ENCODE measurements at regions not wholly inside any gene's neighbourhood (a gene's known extent, or its start where the extent isn't known, plus 50 kb on each side); places are given as distances from the start of the nearest gene placed in this dataset.

DNA sequence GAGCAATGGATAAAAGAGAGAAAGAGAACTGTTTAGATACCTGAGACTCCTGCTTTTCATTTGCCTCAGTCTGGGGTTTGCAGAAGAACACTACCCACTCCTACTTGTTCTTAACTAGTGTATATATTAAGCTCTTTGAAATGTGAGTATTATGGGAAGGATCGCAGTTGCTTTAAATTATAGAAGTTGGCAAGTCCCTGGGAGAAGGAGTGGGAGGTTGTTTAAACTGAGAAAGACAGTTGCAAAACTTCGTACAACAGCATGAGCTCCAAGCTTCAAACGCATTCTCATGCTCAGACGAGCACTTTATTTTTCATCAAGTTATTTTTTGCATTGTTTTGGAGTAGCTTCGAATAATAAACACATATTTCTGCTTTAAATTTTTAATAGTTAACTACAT is 88.1 kb upstream of the C1QTNF7 start:
- peak; percentile 86 for DNase-seq (ENCODE audit: low read depth)

DNA sequence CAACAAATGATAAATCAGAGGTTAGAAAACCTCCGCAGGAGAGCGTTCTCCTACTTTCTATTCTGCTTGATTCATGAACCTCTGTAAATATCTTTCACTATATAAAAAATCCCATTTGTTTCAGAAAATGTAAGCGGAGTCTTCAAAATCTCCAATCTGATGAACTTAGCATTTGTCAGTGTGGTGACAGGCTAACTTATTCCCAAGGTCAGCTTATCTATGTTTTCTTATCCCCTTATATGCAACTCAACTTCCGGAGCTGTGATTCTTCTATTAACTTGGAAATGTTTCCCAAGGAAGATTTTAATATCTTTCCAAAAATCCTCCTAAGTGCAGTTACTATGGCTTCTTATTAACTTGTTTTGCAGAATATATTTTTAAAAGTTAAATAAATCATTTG is 87.5 kb upstream of the C1QTNF7 start:
- DNase-seq (ENCODE audit: low read depth) = peak; percentile 58

DNA sequence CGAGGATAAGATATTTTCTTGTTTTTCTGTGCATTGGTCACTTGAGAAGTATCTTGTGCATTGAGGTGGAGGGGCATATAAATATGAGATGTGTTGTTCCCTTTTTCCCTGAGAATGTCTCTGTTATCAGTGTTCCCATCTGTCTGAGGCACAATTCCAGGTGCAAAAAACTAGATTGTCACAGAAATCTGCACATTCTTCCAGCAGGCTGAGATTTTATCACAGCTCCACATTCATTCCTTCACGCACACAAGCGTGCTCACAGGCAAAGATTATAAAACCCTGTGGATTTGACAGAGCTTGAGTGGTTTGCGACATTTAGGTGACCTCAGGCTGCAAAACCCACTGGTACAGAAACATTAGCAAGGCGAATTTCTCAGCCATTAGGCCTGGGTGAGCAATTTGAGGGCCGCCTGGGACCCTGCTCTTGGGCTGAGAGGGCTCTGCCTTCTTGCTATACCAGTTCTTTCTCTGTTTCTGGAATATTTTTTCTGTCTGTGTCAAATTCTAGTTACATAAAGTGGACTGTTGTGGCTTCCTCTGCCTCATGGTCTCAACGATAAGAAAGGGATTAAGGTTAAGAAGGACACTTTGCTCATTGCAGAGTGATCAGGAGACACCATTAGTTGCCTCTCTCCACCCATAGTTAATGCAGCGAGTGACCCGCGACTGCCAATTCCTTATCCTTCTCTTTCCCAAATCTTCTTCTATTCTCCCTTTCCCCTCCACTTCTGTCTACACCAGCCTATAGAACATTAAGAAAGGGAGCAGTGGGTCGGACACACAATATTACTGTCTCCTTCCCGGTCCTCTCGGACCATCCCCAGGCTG is 86.7 kb upstream of the C1QTNF7 start:
- no peak for DNase-seq (ENCODE audit: low read depth)

DNA sequence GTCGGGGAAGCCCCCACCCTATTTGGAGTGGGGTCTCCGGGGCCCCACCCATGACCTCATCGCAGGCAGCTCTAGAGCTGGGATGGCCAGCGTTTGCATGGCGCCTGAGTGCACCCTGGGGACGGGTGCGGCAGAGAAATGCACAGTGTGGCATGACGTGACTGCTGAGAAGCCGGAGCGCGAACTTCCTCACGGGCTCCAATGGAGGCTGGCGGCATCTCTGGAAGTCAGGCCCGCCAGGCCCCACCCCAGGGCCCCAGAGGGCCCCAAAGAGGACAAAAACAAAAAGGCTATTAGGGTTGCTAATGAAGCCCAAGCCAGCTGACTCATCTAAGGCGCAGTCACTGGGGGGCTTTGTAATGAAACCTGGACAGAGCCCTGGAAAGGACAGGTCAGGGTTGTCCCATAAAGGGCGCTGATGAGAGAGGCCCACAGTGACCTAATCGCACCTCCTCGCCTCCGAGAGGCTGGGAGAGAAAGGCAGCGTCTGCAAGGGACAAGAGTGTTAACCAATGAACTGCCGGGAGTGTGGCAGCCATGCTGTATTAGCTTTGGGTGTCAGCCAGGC is 86.0 kb upstream of the C1QTNF7 start:
- no peak for DNase-seq (ENCODE audit: low read depth)

DNA sequence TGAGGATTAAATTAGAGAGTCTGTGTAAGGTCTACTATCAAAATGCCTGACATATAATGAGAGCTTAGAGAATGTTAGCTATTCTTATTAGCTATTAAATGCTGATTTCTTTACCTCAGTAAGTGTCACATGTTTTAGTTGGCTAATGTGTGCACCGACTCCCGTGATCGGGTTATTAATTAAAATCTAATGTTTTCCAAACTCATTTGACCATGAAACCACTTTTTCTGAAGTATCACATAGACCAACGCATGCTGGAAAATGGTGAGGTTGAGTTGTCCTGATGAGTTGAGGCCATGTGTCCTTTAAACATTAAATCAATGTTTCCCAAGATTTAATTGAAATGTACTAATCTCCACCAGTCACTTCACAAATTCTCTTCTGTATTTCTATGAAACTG is 84.8 kb upstream of the C1QTNF7 start:
- DNase-seq (ENCODE audit: low read depth) = no peak

DNA sequence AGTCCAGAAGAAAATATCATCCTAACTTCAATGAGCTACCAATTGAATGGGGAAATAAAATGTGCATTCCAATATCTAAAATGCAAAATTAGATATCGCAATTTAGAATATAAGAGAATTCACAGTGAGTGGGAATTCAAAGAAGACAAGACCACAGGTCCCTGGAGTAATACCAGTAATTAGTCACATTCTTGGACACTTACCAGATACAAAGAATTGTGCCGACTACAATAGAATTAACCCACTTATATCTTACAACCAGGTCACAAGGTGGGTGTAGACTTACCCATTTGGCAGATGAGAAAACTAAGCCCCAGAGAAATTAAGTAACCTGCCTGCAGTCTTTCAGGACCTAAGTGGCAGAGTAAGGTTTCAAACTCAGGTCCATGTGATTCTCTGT is 84.3 kb upstream of the C1QTNF7 start:
- DNase-seq (ENCODE audit: low read depth) = no peak

DNA sequence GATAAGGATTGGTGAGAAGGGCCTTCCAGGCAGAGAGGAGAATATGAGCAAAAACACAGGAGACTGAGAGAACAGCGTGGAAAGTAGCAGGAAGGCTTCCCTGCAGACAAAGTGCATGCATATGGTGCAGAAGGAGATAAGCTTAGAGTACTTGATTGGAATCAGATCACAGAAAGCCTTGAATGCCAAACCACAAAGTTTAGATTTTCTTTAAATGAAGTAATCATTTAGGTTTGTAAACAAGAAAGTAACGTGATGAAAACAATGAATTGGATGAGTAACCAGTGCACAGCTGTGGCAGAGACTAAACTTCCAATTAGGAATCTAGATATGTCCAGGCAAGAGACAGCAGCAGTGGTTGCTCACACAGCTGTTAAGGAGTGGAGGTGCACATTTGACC is 83.8 kb upstream of the C1QTNF7 start:
- DNase-seq (ENCODE audit: low read depth) = peak; percentile 92

DNA sequence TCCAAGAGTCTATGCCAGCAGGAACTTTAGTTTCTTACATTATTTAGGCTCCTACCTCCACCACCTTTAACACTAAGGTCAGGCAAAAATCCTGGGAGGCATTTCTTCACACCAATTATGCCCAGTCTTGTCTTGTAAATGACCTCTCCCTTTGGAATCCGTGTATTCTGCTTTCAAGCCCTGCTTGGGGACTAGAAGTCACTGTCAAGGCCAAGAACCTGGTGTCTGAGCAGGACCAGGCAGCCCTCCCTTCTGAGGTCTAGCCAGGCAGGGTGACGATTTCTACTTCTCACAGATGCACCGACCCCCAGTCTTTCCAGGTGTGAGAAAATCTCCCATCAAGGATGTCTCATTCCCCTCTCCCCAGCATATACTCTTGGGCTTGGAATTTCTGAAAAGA is 82.7 kb upstream of the C1QTNF7 start:
- DNase-seq (ENCODE audit: low read depth) = no peak

DNA sequence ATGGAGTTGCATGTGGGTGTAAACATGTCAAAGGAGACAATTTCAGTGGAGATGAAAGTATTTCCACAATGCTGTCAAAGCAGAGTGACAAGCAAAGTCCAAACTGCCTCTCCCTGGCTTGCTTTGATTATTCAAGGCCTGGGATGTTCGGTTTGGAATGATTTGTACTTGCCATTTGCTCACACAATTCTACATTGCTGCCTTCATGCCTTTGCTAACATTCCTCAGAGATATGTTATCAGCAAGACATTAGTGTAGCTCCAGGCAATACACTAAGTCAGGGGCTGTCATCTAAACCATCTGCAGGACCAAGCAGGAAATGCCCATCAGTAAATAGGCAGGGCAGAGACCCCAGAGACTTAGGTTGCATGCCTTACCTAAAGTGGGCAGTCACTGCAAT is 79.6 kb upstream of the C1QTNF7 start:
- DNase-seq (ENCODE audit: low read depth) = no peak

DNA sequence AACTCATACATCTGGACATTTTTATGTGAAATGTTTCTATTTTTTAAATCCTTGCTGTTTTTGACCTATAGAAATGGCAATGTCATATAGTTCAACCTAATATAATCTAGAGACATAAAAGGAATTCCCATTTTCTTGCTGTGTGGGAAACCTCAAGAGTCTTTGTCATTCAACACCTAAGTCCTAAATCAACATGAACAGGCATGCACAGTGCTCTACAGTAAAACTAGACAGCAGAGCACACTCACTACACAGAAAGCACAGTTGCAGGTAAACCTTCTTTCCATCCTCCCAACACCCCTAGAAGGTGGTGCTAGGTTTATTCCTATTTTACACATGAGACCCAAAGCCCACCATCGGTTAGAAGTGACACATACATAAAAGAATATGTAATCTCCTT is 79.1 kb upstream of the C1QTNF7 start:
- DNase-seq (ENCODE audit: low read depth) = no peak

DNA sequence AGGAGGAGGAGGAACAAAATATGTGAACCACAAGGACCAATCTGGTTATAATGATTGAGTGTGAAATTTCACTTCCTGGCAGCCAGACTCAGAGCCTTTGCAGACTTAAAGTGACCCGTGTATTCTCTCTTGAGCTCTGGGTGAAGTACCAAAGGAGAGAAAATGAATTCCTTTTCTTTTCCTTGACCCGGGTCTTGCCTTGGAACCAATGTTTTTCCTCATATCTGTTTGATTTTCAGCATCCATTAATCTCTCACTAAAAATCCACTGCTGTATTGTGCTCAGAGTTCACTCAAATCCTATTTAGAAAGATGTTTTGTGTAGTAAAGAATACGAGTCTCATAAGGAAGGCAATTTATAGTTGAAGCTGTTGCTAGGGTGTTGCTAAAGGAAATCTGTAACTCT is 78.3 kb upstream of the C1QTNF7 start:
- DNase-seq (ENCODE audit: low read depth) = peak; percentile 42

DNA sequence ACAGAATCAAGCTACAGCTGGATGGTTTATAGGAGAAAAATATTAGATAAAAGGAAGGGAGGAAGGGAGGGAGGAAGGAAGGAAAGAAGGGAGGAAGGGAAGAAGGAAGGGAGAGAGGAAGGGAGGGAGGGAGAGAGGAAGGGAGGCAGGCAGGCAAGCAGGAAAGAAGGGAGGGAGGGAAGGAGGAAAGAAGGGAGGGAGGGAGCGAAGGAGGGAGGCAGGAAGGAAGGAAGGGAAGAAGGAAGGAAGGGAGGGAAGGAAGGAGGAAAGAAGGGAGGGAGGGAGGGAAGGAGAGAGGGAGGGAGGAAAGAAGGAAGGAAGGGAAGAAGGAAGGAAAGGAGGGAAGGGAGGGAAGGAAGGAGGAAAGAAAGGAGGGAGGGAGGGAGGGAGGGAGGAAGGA is 77.9 kb upstream of the C1QTNF7 start:
- DNase-seq (ENCODE audit: low read depth) = no peak

DNA sequence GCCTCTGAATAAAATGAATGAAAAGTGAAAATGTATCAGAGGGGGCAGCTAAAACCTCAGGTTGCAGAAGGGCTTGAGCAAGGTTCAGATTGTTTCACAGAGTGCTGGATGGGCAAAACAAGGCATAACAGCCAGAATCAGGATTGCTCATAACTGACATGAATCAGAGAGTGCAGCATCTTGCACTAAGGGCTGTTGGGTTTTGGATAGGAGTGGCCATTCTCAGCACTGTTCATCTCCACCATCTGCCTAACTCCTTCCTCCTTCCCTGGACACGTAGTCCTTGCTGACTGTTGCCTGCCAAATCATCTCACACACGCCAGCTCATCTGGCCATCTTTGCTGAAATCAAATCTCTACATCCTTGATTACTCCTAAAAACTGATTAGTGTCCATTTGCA is 75.3 kb upstream of the C1QTNF7 start:
- DNase-seq (ENCODE audit: low read depth) = no peak

DNA sequence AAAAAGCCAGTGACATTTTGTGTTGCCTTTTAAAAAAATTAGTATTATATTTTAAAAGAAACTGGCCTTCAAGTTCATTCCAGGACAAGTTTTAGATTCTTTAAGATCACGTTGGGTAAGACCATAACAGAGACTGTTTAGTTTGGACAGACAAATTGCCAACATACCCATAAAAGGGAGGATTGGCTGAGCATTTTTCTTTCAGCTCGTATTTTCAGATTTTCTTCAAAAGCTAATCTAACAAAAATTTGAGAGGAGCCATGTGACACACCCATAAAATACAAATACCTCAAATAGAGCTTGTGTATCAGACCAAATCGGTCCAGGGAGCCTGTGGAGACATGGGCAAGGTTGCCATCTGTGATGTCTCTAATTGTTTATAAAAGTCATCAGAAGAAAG is 74.6 kb upstream of the C1QTNF7 start:
- DNase-seq (ENCODE audit: low read depth) = no peak

DNA sequence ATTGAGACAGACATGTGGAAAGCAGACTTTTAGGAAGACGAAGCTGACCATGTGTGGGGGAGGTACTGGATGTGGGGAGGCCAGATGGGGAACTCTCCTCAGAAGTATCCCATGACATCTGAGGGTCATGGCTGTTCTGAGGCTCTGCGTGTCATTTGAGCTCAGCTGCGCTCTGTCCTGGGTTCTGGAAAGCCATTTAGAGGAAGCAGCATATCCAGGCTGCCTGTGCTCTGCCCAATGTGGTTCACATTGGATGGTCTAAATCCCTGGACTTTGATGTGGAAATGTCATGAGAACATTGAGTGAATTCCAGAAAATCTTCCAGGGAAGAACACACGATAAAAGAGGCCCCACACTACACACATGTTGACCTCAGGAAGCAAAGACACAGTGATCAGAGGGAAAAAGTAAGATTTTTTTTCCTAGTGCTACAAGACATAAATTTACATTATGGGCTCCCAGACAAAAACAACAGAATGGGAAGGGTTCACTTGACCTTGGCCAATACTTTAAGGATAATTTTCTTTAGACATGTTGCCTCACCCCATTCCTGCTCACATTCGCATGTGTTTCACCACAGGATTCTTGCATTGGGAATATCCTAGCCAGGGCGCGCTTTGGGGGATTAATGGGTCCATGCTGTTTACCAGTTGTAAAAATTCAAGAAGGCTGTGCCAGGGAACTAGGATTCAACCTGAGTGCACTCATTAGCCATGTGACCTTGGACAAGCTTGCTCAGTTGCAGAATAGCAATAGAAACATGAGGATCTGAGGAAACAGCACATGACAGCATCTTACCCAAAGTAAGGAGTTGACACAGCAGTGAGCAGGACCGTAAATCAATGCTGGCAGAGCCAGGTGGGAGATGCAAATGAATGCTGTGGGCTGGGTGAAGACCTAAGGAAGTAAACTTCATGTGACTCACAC is 73.2 kb upstream of the C1QTNF7 start:
- DNase-seq (ENCODE audit: low read depth) = no peak

DNA sequence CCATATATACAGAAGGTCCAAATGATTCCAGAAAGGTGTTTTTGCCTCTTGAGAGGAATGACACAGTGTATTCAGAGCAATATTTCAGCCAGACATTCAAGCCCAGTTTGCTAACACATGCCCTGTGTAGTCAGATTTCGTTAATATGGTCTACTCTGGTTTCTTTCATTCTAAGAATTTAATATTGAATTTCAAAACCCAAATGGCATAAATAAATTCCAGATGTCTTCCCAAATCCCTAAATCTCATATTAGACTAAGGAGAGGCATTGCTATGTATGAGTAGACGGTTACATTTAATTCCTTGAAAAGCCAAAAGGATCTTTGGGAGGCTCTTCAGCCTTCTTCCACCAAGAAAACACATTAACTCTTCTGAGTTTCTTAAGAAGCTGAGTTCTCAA is 66.3 kb upstream of the C1QTNF7 start:
- DNase-seq (ENCODE audit: low read depth) = no peak

DNA sequence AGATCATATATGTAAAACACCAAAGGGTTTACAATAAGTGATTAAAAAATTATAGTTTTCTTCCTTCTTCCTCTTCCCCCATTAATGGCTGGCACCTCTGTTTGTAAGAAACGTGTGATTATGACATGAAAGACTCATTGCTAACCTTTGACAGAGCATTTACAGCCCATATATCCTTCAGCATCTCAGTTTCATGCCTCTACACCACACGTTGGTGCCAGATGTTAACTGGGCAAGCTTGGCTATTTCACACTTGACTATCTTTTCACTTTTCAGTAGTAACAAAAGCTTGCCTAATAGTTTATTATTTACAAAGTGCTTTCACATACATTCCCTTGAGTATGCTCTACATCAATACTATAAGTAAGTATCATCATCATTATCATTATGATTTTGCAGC is 65.3 kb upstream of the C1QTNF7 start:
- DNase-seq (ENCODE audit: low read depth) = no peak

DNA sequence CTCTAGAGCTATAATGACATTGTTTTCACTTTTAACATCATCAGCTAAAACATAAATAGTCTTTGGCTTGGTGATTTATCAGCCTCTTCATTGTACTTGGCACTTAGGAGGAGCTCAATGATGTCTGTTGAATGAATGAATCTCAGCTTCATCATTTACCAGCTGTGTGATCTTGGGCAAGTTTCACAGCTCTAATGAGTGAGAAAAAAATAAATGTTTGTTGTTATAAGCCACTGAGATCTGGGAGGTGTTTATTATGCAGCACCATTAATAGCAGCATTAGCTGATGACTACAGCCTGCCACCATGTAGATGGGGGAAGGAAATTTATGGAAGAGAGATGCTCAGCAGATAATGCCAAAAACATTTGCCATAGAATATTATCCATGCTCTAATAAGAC is 63.6 kb upstream of the C1QTNF7 start:
- DNase-seq (ENCODE audit: low read depth) = no peak

DNA sequence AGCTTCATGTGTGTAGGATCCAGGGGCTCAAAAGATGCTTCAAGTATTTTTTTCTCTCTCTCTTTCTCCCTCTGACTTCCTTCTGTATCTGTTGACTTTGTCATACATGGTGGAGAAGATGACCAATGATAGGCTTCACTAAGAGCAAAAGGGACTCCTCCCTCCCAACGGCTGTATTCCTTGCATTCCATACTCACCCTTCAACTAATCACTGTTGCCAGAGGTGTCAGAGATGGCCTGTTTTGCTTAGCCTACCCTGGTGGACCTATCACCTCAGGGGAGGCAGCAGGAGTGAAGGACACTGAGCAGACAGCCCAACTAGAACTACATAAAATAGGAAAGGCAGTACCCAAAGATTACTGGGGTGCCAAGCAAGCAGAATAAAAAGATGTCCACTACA is 62.2 kb upstream of the C1QTNF7 start:
- no peak for DNase-seq (ENCODE audit: low read depth)

DNA sequence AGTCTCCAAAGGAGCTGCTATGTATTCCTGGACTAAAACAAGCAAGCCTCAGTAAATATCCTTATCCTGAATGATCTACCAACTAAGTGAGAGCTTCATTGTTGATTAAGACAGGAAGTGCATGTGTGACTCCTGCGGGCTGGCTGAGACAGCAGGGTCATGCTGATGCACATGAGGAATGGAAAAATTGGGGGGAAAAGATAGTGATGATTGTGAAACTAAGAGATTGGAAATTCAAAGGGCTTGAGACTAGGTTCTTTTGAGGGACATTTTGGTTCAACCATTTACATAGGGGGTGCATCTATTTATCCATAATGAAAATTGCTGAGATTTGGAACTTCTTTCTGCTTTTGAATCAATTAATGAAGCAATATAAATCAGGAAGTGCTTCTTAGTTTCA is 61.1 kb upstream of the C1QTNF7 start:
- no peak for DNase-seq (ENCODE audit: low read depth)

DNA sequence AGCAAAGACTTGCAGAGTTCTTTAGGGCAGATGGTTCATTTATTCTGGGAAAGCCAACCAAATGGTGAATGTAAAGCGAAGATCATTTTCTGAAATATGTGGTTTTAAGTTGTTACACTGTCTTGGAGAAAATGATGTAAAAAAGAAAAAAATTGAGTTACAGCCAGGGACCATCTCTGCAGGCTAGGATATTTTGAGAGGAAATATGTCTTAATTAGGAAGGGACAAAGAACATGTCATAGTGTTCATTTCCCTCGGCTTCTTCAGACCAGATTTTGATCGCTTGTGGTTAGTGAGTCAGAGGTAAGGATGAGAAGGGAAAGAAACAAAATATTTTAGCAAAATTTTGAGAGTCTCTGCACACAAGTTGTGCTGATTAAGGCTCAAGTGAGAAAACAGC is 59.0 kb upstream of the C1QTNF7 start:
- DNase-seq (ENCODE audit: low read depth) = peak; percentile 6

DNA sequence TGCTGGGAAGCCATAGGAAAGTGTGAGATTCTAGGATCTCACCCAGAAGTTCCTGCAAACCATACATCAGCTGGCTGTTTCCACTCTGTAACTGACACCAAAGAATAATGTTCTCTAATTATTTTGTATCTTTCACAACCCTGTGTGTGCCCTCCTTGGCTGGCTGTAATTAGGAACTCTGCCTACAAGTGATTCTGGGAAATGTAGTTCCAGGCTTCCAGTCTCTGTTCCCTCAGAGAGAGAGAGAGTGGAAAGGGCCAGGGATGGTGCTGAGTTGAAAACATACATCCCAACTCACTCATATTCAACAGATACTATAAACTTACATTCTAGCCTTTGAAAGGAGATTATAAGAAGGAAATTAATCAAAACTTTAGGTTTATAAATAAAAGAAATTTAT is 57.5 kb upstream of the C1QTNF7 start:
- DNase-seq (ENCODE audit: low read depth) = no peak

DNA sequence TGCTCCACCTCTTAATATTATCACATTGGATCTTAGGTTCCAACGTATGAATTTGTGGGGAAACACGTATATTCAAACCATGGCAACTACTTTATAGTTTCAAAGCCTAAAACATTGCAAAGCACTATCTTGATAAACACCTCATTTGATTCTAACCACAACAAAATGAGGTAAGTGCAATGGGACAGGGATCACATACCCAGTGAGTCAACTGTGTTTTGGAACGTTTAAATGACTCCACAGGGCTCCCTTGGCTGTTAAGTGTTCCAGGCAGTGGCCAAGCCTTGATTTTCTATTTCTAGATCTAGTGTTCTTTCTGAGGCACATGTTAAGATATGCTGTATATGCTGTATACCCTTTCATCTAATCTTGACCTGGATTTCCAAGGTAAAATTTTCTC is 54.5 kb upstream of the C1QTNF7 start:
- DNase-seq (ENCODE audit: low read depth) = no peak
